T47D (cell line): ENCODE measurements at regions not wholly inside any gene's neighbourhood (a gene's known extent, or its start where the extent isn't known, plus 50 kb on each side); places are given as distances from the start of the nearest gene placed in this dataset.
A peak's percentile ranks its signal among the peaks of the same experiment; 100 is the strongest.
"Not testable (repeated sequence)": the region's sequence is repeated elsewhere in the genome, so short reads cannot be mapped to it uniquely, and the experiment has no call there.

ENCODE experiments used
- DNase-seq, 2 experiments: peaks; one replicate each; pipeline versions ENCODE4 v3.0.0 to v3.0.0-alpha.2; 2011 to 2012; ENCODE audit warnings: low read depth in 1 of 2, low spot score in 1 of 2
- JUND ChIP-seq: IDR thresholded peaks from 2 replicates; pipeline ENCODE4 v1.6.1; 2012; ENCODE audit warnings: low read depth
- in situ Hi-C: cut with HindIII; loops from 2 replicates; pipeline ENCODE4 v1.10.0; 2016; ENCODE audit warnings: low sequenced_read_pairs, low pct_unique_long_range_greater_than_20kb

DNA sequence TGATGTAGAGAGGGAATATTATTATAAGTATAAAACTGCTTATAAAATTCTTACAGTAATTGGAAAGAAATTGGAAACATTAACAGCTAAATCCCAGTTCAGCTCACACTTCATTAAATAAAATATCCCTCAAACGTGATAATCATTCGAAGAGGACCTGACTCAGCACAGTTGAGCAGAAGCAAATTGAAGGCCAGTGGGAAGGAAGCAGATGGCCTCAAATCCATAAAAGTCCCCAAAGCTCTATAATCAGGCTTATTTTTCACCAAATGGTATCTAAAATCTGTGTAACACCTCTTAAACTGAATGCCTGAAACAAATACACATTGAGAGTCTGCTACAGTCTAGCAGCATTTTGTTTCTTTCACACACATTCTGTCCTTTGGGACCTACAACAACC lies 106.8 kb downstream of the TENT5C start:
- in situ Hi-C loops, result no loop called here
- DNase-seq, result no peak
- no peak for TF ChIP-seq JUND

DNA sequence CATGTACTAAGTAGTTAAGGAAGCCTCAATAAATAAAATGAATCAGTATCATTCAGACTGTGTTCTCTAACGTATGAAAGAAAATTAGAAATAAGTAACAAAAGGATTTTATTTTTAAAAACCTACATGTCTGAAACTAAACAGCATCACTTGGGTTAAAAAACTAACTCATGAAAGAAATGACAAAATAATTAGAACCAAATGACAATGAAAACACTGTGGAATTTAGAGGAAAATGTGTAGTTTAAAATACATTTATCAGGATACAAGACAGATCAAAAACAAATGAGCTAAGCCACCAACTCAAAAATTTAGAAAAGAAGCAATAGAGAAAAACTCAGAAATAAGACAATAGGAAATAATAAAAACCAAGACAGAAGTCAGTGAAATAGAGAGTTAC lies 108.7 kb downstream of the TENT5C start:
- DNase-seq, result no peak
- no peak for TF ChIP-seq JUND
- in situ Hi-C loops, result no loop called here

DNA sequence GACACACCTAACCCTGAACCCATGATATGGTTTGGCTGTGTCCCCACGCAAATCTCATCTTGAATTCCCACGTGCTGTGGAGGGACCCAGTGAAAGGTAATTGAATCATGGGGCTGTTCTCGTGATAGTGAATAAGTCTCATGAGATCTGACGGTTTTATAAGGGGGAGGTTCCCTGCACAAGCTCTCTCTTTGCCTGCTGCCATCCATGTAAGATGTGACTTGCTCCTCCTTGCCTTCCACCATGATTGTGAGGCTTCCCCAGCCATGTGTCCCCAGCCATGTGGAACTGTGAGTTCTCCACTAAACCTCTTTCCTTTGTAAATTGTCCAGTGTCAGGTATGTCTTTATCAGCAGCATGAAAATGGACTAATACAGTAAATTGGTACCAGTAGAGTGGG lies 110.2 kb downstream of the TENT5C start:
- DNase-seq, in situ Hi-C loops: not testable (repeated sequence)

DNA sequence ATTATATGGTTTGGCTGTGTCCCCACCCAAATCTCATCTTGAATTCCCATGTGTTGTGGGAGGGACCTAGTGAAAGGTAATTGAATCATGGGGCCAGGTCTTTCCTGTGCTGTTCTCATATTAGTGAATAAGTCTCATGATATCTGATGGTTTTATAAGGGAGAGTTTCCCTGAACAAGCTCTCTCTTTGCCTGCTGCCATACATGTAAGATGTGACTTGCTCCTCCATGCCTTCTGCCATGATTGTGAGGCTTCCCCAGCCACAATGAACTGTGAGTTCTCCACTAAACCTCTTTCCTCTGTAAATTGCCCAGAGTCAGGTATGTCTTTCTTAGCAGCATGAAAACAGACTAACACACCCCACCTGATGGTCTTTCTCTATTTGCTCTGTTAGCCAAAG lies 112.1 kb downstream of the TENT5C start:
- DNase-seq, in situ Hi-C loops: not testable (repeated sequence)

DNA sequence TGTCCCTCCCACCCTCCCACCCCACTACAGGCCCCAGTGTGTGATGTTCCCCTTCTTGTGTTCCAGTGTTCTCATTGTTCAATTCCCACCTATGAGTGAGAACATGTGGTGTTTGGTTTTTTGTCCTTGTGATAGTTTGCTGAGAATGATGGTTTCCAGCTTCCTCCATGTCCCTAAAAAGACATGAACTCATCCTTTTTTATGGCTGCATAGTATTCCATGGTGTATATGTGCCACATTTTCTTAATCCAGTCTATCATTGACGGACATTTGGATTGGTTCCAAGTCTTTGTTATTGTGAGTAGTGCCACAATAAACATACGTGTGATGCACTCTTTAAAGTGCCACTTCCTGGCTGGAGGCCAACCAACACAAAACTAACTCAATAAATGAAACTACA lies 112.7 kb downstream of the TENT5C start:
- DNase-seq, in situ Hi-C loops: not testable (repeated sequence)

DNA sequence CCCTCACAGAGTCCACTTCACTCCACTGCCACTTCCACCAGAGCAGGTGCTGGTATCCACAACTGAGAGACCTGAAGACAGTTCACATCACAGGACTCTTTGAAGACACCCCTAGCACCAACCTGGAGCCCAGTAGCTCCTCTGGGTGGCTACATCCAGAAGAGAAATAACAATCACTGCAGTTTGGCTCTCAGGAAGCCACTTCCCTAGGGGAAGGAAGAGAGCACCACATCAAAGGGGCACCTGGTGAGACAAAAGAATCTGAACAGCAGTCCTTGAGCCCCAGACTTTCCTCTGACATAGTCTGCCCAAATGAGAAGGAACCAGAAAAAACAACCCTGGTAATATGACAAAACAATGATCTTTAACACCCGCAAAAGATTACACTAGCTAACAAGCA lies 113.2 kb downstream of the TENT5C start:
- in situ Hi-C loops, result no loop called here
- no peak for TF ChIP-seq JUND
- no peak for DNase-seq

DNA sequence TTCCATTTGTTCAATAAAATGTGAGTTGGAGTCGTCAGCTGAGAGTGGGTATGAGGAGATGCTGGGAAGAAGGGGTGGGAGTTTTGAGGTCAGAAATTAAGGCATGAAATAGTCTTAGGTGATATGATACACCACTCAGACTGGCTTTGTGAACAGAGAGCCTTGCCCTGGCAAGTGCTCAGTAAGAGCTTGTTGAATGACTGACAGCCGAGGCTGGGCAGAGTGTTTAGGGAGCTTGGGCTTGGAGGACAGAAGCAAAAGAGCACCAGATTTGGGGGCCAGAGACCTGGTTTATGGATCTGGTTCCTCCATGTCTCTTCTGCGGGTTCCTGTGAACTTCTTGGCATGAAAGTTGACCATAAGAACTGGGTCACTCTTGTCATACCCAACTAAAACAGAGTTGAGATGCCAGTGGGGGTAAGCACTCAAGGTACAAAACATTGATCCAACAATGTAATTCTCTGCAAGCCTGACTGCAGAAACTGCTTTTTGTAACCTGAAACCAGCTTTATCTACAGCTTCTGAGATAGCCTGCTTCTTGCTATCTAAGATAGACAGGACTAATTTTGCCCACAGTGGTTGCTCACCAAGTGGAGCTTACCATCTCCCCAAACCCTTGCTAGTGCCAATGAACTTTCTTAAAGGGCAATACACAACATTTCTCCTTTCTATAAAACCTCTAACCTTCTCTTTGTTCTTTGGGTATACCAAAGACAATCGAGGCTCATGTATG lies 126.4 kb downstream of the TENT5C start:
- DNase-seq, result no peak
- no peak for TF ChIP-seq JUND
- in situ Hi-C loops, result no loop called here

DNA sequence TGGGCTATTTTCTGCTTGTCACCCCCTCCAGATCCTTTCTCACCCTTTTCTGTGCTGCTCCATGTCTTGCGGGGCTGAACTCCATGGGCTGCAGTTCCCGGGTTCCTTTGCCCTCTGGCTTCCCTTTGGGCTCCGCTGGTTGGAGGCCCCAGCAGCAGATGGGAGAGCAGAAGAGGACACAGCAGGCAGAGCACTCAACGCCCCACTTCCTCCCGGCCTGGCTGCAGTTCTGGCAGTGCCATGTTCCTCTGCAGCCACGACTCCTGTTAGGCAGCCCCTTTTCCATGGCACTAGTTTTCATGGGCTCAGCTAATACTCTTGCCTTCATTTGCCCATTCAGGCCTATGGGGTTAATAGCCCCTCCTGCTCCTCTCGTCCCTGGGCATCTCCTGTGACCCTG lies 127.1 kb downstream of the TENT5C start:
- TF ChIP-seq JUND, result no peak
- in situ Hi-C loops, result no loop called here
- DNase-seq, result no peak

DNA sequence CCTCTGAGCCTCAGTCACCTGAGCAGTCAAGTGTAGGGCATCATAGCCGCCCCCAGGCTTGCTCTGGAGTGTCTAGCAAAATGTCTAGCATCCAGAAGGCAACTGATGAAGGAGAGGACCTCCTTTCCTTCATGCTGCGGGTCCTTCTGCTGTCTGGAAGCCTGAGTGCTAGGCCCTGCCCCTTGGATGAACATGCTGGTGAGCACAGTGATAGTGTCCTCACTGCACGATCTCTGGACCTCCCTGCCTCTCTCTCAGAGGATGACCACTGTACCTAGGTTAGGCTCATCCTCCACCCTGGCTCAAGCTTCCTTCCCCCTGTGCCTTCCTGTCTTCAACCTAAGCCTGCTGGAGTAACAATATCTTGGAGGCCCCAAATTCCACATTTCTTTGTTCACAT lies 128.6 kb downstream of the TENT5C start:
- no peak for DNase-seq
- no peak for TF ChIP-seq JUND
- in situ Hi-C loops, result no loop called here

DNA sequence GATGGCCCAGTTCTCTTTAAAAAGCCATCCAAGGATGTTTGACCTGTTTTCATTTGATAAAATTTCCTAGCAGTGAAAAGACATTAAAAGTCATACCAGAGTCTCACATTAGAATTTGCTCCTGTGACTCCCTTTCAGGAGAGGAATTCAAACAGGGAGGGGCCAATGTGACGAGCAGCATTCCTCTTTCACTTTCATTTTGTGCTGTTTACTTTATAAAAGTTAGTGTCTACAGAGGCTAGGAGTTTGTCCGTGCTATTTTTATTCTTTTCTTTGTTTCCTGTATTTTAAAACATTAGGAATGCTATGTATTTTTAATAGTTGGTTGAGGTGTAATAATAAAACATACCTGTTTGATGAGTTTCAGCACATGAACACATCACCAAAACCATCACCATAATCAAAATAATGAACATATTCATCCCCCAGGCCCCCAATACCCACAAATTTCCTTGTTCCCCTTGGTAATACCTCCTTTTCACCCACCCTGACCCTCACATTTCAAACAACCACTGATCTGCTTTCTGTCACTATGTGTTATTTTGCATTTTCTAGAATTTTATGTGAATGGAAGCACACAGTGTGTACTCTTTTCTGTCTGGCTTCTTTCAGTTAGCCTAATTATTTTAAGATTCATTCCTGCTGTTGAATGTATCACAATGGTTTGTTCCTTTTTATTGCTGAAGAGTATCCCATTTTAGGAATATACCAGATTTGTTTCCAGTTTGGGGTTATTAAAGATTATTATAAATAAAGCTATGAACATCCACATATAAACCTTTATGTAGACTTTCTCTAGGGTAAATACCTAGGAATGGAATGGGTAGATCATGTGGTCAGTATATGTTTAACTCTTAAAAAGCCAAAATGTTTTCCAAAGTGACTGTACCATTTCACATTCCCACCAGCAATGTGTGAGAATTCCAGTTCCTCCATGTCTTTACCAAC lies 129.5 kb downstream of the TENT5C start:
- peak; percentile 28 to 53 for DNase-seq
- in situ Hi-C loops, result no loop called here
- no peak for TF ChIP-seq JUND

DNA sequence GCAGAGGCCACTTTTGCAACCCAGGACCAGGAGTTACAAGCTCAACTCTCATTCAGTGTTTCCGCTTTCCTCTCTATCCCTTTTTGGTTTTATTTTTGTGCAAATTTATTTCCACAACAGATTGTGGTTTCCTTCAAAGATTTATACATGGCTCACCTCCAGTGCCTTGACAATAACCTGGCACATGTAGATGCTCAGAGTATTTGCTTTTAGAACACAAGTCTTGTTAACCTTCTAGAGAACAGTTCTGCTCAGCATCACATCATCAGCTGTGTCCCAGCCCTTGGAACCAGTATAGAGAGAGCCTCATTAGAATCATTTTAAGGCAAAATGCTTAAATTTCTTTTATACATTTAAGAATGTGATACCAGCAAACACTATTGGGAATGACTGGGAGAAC lies 133.7 kb downstream of the TENT5C start:
- DNase-seq, result no peak
- in situ Hi-C loops, result no loop called here

DNA sequence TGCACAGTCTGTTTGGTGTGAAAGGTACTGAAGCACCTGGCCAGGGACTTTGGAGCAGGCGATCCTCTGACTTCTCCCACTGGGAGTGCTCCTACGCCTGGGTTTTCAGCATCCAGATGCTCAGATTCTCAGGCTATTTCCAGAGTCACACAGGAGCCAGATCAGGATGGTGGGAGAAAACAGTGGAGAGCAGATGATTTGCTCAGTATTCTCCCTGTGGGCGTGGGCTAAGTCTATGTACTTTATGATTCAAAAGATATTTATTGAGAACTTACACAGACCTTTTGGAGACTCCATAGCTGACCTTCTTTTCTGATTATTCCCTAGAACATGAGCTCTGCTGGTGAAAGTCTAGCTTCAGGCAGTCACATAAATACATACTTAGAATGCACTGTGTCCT lies 134.6 kb downstream of the TENT5C start:
- DNase-seq, result peak in 1 of 2 experiments; percentile 9
- in situ Hi-C loops, result no loop called here
- TF ChIP-seq JUND, result no peak

More for the DNA sequence above, 133.7 kb downstream of the TENT5C start:
- TF ChIP-seq JUND, result no peak

DNA sequence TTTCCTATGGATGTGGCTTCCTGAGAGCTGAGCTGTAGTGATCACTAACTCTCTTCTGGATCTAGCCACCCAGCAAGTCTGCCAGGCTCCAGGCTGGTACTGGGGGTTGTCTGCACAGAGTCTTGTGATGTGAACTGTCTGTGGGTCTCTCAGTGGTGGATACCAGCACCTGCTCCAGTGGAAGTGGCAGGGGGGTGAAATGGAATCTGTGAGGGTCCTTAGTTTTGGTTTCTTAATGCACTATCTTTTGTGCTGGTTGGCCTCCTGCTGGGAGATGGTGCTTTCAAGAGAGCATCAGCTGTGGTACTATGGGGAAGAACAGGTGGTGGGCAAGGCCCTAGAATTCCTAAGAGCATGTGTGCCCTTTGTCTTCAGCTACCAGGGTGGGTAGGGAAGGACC lies 140.7 kb downstream of the TENT5C start:
- DNase-seq, in situ Hi-C loops: not testable (repeated sequence)
